Astrocyte (in vitro differentiated cells and primary cell): ENCODE measurements at regions not wholly inside any gene's neighbourhood (a gene's known extent, or its start where the extent isn't known, plus 50 kb on each side); places are given as distances from the start of the nearest gene placed in this dataset.
"Not testable (repeated sequence)": the region's sequence is repeated elsewhere in the genome, so short reads cannot be mapped to it uniquely, and the experiment has no call there.

Experiments
- DNase-seq: peaks from one replicate; pipeline ENCODE4 v3.0.0-alpha.2; 2010; ENCODE audit warnings: low read depth
- FAIRE-seq: peaks from 2 replicates; lab custom pipeline; 2011; peaks lifted over from hg19 to GRCh38; lab: Jason Lieb, UNC
- H2AFZ ChIP-seq: 2 replicates; pipeline ENCODE4 v1.6.0; 2012; ENCODE audit warnings: low read depth, low read length, inconsistent platforms
- H3K27ac ChIP-seq: 2 replicates; pipeline ENCODE4 v1.5.1; 2011; ENCODE audit warnings: low read depth, low read length, inconsistent platforms
- H3K27me3 ChIP-seq: 2 replicates; pipeline ENCODE4 v1.6.0; 2011; ENCODE audit warnings: low read length, inconsistent platforms; ENCODE audit not compliant: insufficient read depth
- H3K36me3 ChIP-seq: 2 replicates; pipeline ENCODE4 v1.5.1; 2011; ENCODE audit warnings: low read length, inconsistent platforms; ENCODE audit not compliant: insufficient read depth
- H3K4me1 ChIP-seq: 2 replicates; pipeline ENCODE4 v1.5.1; 2011; ENCODE audit warnings: low read length, inconsistent platforms; ENCODE audit not compliant: insufficient read depth
- H3K4me2 ChIP-seq: 2 replicates; pipeline ENCODE4 v1.6.0; 2012; ENCODE audit warnings: low read length, inconsistent platforms
- H3K4me3 ChIP-seq: 2 replicates; pipeline ENCODE4 v1.5.1; 2011; ENCODE audit warnings: low read depth, mild to moderate bottlenecking, low read length, inconsistent platforms; ENCODE audit not compliant: insufficient read depth
- H3K79me2 ChIP-seq: 2 replicates; pipeline ENCODE4 v1.6.0; 2012; ENCODE audit warnings: mild to moderate bottlenecking, low read length, inconsistent platforms; ENCODE audit not compliant: insufficient read depth
- H3K9ac ChIP-seq: 2 replicates; pipeline ENCODE4 v1.6.0; 2012; ENCODE audit warnings: mild to moderate bottlenecking, low read length, inconsistent platforms
- H3K9me3 ChIP-seq: 2 replicates; pipeline ENCODE4 v1.5.1; 2012; ENCODE audit warnings: low read depth, mild to moderate bottlenecking, low read length, inconsistent platforms; ENCODE audit not compliant: insufficient read depth
- H4K20me1 ChIP-seq: 2 replicates; pipeline ENCODE4 v1.6.0; 2012; ENCODE audit warnings: low read length, inconsistent platforms; ENCODE audit not compliant: insufficient read depth
- H3K27ac Mint-ChIP-seq: one replicate; pipeline ENCODE4 v1.8.0; 2021; ENCODE audit warnings: mild to moderate bottlenecking, mixed read lengths; ENCODE audit not compliant: unreplicated experiment
- H3K27me3 Mint-ChIP-seq: one replicate; pipeline ENCODE4 v1.8.0; 2021; ENCODE audit warnings: low read depth, mixed read lengths; ENCODE audit not compliant: unreplicated experiment
- H3K36me3 Mint-ChIP-seq: one replicate; pipeline ENCODE4 v1.8.0; 2021; ENCODE audit warnings: low read depth, mixed read lengths; ENCODE audit not compliant: unreplicated experiment
- H3K4me1 Mint-ChIP-seq: one replicate; pipeline ENCODE4 v1.8.0; 2021; ENCODE audit warnings: low read depth, mixed read lengths; ENCODE audit not compliant: unreplicated experiment
- H3K4me3 Mint-ChIP-seq: one replicate; pipeline ENCODE4 v1.8.0; 2021; ENCODE audit warnings: mild to moderate bottlenecking, moderate library complexity, mixed read lengths; ENCODE audit not compliant: unreplicated experiment
- H3K9me3 Mint-ChIP-seq: one replicate; pipeline ENCODE4 v1.8.0; 2021; ENCODE audit warnings: mild to moderate bottlenecking, mixed read lengths; ENCODE audit not compliant: unreplicated experiment
- EZH2 ChIP-seq: IDR thresholded peaks from 2 replicates; pipeline ENCODE4 v1.6.1; 2012; ENCODE audit warnings: mild to moderate bottlenecking, low read length, inconsistent platforms; ENCODE audit not compliant: insufficient read depth
- TF ChIP-seq, protein P1 (sequence below): IDR thresholded peaks from 2 replicates; pipeline ENCODE4 v1.5.1; 2011; ENCODE audit warnings: low read depth, mild to moderate bottlenecking, inconsistent platforms, low read length, moderate library complexity; ENCODE audit not compliant: insufficient read depth

DNA sequence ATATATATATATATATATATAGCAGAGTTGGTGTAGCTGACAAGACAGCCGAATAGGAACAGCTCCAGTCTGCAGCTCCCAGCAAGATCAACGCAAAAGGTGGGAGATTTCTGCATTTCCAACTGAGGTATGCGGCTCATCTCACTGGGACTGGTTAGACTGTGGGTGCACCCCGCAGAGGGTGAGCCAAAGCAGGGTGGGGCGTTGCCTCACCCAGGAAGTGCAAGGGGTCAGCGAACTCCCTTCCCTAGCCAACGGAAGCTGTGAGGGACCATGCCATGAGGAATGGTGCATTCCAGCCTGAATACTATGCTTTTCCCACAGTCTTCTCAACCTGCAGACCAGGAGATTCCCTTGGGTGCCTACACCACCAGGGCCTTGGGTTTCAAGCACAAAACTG, 81.7 kb upstream of the ST3GAL6 start:
- Mint-ChIP-seq H3K36me3 (no peaks in the 10 kb centered on the region), H3K27ac (no peak overlapping the region)

DNA sequence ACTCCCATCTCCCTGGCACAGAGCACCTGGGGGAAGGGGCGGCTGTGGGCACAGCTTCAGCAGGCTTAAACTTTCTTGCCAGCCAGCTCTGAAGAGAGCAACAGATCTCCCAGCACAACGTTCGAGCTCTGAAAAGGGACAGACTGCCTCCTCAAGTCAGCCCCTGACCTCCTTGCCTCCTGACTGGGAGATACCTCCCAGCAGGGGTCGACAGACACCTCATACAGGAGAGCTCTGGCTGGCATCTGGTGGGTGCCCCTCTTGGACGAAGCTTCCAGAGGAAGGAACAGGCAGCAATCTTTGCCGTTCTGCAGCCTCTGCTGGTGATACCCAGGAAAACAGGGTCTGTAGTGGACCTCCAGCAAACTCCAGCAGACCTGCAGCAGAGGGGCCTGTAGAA, 80.7 kb upstream of the ST3GAL6 start:
- not testable (repeated sequence) for H3K4me1 Mint-ChIP-seq, H3K9ac ChIP-seq, FAIRE-seq, DNase-seq, H3K9me3 Mint-ChIP-seq, H3K4me3 ChIP-seq, H4K20me1 ChIP-seq, H3K27ac Mint-ChIP-seq, H3K4me2 ChIP-seq, H3K4me3 Mint-ChIP-seq, H3K27ac ChIP-seq, H3K27me3 Mint-ChIP-seq, H3K36me3 Mint-ChIP-seq, H3K27me3 ChIP-seq, H3K9me3 ChIP-seq, H3K36me3 ChIP-seq, H3K79me2 ChIP-seq, H3K4me1 ChIP-seq, H2AFZ ChIP-seq

More for the DNA sequence above, 81.7 kb upstream of the ST3GAL6 start:
- Histone ChIP-seq H3K4me3 (no peak overlapping the region), H3K79me2 (no peaks in the 10 kb centered on the region), H3K4me2 (no peak overlapping the region), H3K4me1 (no peaks in the 10 kb centered on the region), H3K9me3 (no peaks in the 10 kb centered on the region), H3K9ac (no peak overlapping the region), H3K27me3 (no peaks in the 10 kb centered on the region), H3K36me3 (no peaks in the 10 kb centered on the region), H2AFZ (no peak overlapping the region), H4K20me1 (no peaks in the 10 kb centered on the region), H3K27ac (no peak overlapping the region)
- Mint-ChIP-seq H3K9me3 (peaks cover 7% of the 10 kb centered on the region), H3K4me3 (no peak overlapping the region), H3K27me3 (no peaks in the 10 kb centered on the region), H3K4me1 (no peaks in the 10 kb centered on the region)
- DNase-seq (no peak), FAIRE-seq (no peak)
- no peak for TF ChIP-seq EZH2
- TF ChIP-seq, protein P1, sequence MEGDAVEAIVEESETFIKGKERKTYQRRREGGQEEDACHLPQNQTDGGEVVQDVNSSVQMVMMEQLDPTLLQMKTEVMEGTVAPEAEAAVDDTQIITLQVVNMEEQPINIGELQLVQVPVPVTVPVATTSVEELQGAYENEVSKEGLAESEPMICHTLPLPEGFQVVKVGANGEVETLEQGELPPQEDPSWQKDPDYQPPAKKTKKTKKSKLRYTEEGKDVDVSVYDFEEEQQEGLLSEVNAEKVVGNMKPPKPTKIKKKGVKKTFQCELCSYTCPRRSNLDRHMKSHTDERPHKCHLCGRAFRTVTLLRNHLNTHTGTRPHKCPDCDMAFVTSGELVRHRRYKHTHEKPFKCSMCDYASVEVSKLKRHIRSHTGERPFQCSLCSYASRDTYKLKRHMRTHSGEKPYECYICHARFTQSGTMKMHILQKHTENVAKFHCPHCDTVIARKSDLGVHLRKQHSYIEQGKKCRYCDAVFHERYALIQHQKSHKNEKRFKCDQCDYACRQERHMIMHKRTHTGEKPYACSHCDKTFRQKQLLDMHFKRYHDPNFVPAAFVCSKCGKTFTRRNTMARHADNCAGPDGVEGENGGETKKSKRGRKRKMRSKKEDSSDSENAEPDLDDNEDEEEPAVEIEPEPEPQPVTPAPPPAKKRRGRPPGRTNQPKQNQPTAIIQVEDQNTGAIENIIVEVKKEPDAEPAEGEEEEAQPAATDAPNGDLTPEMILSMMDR: no peak

DNA sequence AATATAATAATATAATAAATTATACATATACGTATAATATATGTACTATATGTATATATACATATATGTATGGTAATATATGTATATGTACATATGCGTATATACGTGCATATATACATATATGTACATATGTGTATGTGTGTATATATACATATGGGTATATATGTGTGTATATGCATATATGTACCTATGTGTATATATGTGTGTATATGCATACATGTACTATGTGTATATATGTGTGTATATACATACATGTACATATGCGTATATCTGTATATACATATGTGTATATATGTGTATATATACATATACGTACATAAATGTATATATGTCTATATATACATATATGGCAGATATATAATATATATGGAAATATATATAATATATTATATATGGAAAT, 74.8 kb upstream of the ST3GAL6 start:
- peaks cover 6% of the 10 kb centered on the region for H3K4me1 ChIP-seq
- TF ChIP-seq, protein P1: no peak
- TF ChIP-seq EZH2: no peak
- H3K27me3 ChIP-seq: no peaks in the 10 kb centered on the region
- no peak overlapping the region for H3K27ac ChIP-seq
- no peak overlapping the region for H3K4me3 ChIP-seq
- no peak overlapping the region for H2AFZ ChIP-seq
- DNase-seq (no peak), FAIRE-seq (no peak)
- H3K36me3 ChIP-seq: no peaks in the 10 kb centered on the region
- Mint-ChIP-seq H3K4me3 (no peak overlapping the region), H3K36me3 (no peaks in the 10 kb centered on the region), H3K27ac (no peak overlapping the region), H3K4me1 (peaks cover 3% of the 10 kb centered on the region), H3K27me3 (no peaks in the 10 kb centered on the region), H3K9me3 (peaks cover 7% of the 10 kb centered on the region)
- no peaks in the 10 kb centered on the region for H3K79me2 ChIP-seq
- no peak overlapping the region for H3K9ac ChIP-seq
- H4K20me1 ChIP-seq: no peaks in the 10 kb centered on the region
- no peak overlapping the region for H3K4me2 ChIP-seq
- H3K9me3 ChIP-seq: no peaks in the 10 kb centered on the region
